ENCODE measurements at regions not wholly inside any gene's neighbourhood (a gene's known extent, or its start where the extent isn't known, plus 50 kb on each side); places are given as distances from the start of the nearest gene placed in this dataset.
"Not testable (repeated sequence)": the region's sequence is repeated elsewhere in the genome, so short reads cannot be mapped to it uniquely, and the experiment has no call there.

DNA sequence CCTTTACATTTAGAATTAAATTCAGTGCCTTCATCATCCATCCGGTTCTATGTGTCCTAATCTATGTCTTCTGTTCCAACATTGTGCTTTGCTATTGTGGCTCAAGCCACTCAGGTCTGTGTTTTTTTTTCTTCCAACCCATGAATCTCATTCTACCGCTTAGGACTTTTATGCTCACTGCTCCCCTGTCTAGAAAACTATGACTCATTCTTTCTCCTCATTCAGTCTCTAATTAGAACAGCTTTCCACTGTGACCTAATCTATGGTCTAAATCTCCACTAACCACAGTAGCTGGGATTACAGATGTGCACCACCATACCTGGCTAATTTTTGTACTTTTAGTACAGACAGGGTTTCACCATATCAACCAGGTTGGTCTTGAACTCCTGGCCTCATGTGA lies 418.7 kb downstream of the KCNJ2 start:
- Histone ChIP-seq H2AFZ (ENCODE audit: low read depth, low read length, severe bottlenecking) (no peak overlapping the region), H3K79me2 (ENCODE audit: insufficient read depth, low read length) (no peaks in the 10 kb centered on the region), H3K36me3 (ENCODE audit: low read length) (no peaks in the 10 kb centered on the region), H4K20me1 (ENCODE audit: low read depth, low read length) (no peaks in the 10 kb centered on the region), H3K4me3 (ENCODE audit: insufficient read depth, low read length, poor library complexity, severe bottlenecking) (no peak overlapping the region), H3K9ac (ENCODE audit: low read length) (no peak overlapping the region), H3K4me2 (ENCODE audit: low read depth, low read length, poor library complexity, severe bottlenecking) (no peak overlapping the region), H3K9me3 (ENCODE audit: insufficient read depth, low read length) (no peaks in the 10 kb centered on the region), H3K27me3 (ENCODE audit: low read length) (no peaks in the 10 kb centered on the region), H3F3A (ENCODE audit: insufficient read depth) (no peaks in the 10 kb centered on the region), H3K9me2 (replicated peaks; ENCODE audit: insufficient read depth, low read length) (no peaks in the 10 kb centered on the region), H3K27ac (ENCODE audit: low read depth, low read length) (no peak overlapping the region)
- TF ChIP-seq EZH2phosphoT487 (conservative IDR thresholded peaks at IDR 0.05; ENCODE audit: low read length): no peak

DNA sequence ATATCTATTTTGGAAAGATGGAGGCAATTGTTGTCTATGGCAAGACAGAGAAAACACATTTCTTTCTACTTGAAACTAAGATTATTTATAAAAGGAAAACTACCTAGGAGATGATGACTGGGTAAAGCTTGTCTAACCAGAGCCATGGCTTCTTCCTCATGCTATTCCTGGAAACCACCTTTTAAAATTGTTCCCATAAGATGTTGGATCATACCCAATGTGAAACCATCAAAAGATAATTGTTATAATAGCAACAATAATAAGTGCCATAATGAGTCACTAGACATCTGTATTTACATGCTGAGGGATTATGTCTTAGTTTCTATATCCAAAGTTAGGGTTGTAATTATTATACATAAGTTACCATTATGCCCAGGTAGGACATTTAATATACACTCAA lies 428.4 kb downstream of the KCNJ2 start:
- no peak overlapping the region for H3K4me2 ChIP-seq (ENCODE audit: low read depth, low read length, poor library complexity, severe bottlenecking)
- TF ChIP-seq EZH2phosphoT487 (conservative IDR thresholded peaks at IDR 0.05; ENCODE audit: low read length): no peak
- H3K9me2 ChIP-seq (replicated peaks; ENCODE audit: insufficient read depth, low read length): no peaks in the 10 kb centered on the region
- no peaks in the 10 kb centered on the region for H3K27me3 ChIP-seq (ENCODE audit: low read length)
- H3K27ac ChIP-seq (ENCODE audit: low read depth, low read length): no peak overlapping the region
- no peak overlapping the region for H3K9ac ChIP-seq (ENCODE audit: low read length)
- H3K9me3 ChIP-seq (ENCODE audit: insufficient read depth, low read length): no peaks in the 10 kb centered on the region
- H2AFZ ChIP-seq (ENCODE audit: low read depth, low read length, severe bottlenecking): no peak overlapping the region
- H3K4me3 ChIP-seq (ENCODE audit: insufficient read depth, low read length, poor library complexity, severe bottlenecking): no peak overlapping the region
- H3F3A ChIP-seq (ENCODE audit: insufficient read depth): no peaks in the 10 kb centered on the region
- no peaks in the 10 kb centered on the region for H3K79me2 ChIP-seq (ENCODE audit: insufficient read depth, low read length)
- H3K36me3 ChIP-seq (ENCODE audit: low read length): no peaks in the 10 kb centered on the region
- no peaks in the 10 kb centered on the region for H4K20me1 ChIP-seq (ENCODE audit: low read depth, low read length)

DNA sequence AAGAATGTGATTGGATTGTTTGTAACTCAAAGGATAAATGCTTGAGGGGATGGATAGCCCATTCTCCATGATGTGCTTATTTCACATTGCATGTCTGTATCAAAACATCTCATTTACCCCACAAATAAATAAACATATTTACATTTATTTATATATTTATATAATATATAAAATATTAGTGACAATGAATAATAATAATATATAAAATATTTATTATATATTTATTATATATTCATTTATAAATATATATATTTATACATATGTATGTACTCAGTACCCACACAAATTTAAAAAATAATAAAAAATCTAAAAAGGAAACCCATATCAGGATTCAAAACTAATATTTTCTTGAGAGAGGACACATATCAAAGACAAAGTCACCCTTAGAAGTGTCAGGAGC lies 429.9 kb downstream of the KCNJ2 start:
- no peaks in the 10 kb centered on the region for H3K36me3 ChIP-seq (ENCODE audit: low read length)
- no peaks in the 10 kb centered on the region for H3K79me2 ChIP-seq (ENCODE audit: insufficient read depth, low read length)
- H3K9me2 ChIP-seq (replicated peaks; ENCODE audit: insufficient read depth, low read length): no peaks in the 10 kb centered on the region
- H3K4me2 ChIP-seq (ENCODE audit: low read depth, low read length, poor library complexity, severe bottlenecking): no peak overlapping the region
- no peak overlapping the region for H2AFZ ChIP-seq (ENCODE audit: low read depth, low read length, severe bottlenecking)
- no peaks in the 10 kb centered on the region for H4K20me1 ChIP-seq (ENCODE audit: low read depth, low read length)
- H3K9ac ChIP-seq (ENCODE audit: low read length): no peak overlapping the region
- no peaks in the 10 kb centered on the region for H3F3A ChIP-seq (ENCODE audit: insufficient read depth)
- TF ChIP-seq EZH2phosphoT487 (conservative IDR thresholded peaks at IDR 0.05; ENCODE audit: low read length): no peak
- TF ChIP-seq, protein P1, sequence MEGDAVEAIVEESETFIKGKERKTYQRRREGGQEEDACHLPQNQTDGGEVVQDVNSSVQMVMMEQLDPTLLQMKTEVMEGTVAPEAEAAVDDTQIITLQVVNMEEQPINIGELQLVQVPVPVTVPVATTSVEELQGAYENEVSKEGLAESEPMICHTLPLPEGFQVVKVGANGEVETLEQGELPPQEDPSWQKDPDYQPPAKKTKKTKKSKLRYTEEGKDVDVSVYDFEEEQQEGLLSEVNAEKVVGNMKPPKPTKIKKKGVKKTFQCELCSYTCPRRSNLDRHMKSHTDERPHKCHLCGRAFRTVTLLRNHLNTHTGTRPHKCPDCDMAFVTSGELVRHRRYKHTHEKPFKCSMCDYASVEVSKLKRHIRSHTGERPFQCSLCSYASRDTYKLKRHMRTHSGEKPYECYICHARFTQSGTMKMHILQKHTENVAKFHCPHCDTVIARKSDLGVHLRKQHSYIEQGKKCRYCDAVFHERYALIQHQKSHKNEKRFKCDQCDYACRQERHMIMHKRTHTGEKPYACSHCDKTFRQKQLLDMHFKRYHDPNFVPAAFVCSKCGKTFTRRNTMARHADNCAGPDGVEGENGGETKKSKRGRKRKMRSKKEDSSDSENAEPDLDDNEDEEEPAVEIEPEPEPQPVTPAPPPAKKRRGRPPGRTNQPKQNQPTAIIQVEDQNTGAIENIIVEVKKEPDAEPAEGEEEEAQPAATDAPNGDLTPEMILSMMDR (IDR thresholded peaks at IDR 0.05; ENCODE audit: insufficient read depth, low read length, poor library complexity, severe bottlenecking): no peak
- H3K27me3 ChIP-seq (ENCODE audit: low read length): no peaks in the 10 kb centered on the region
- H3K4me3 ChIP-seq (ENCODE audit: insufficient read depth, low read length, poor library complexity, severe bottlenecking): no peak overlapping the region
- H3K9me3 ChIP-seq (ENCODE audit: insufficient read depth, low read length): no peaks in the 10 kb centered on the region
- no peak overlapping the region for H3K27ac ChIP-seq (ENCODE audit: low read depth, low read length)

DNA sequence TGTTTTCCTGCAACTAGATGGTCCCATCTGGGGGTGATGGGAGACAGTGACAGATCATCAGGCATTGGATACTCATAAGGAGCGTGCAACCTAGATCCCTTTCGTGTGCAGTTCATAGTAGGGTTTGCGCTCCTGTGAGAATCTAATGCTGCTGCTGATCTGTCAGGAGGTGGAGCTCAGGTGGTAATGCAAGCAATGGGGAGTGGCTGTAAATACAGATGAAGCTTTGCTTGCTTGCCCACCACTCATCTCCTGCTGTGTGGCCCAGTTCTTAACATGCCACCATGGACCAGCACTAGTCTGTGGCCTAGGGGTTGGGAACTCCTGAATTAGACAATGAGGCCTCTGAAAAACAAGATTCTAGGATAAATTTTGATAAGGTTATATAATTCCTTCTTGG lies 430.6 kb downstream of the KCNJ2 start:
- not testable (repeated sequence) for H4K20me1 ChIP-seq (ENCODE audit: low read depth, low read length); H3K27me3 ChIP-seq (ENCODE audit: low read length); H3K36me3 ChIP-seq (ENCODE audit: low read length); H3F3A ChIP-seq (ENCODE audit: insufficient read depth); H3K9me2 ChIP-seq (replicated peaks; ENCODE audit: insufficient read depth, low read length); H3K9me3 ChIP-seq (ENCODE audit: insufficient read depth, low read length); H3K27ac ChIP-seq (ENCODE audit: low read depth, low read length); H3K4me2 ChIP-seq (ENCODE audit: low read depth, low read length, poor library complexity, severe bottlenecking); H2AFZ ChIP-seq (ENCODE audit: low read depth, low read length, severe bottlenecking); H3K9ac ChIP-seq (ENCODE audit: low read length); H3K4me3 ChIP-seq (ENCODE audit: insufficient read depth, low read length, poor library complexity, severe bottlenecking); H3K79me2 ChIP-seq (ENCODE audit: insufficient read depth, low read length)

DNA sequence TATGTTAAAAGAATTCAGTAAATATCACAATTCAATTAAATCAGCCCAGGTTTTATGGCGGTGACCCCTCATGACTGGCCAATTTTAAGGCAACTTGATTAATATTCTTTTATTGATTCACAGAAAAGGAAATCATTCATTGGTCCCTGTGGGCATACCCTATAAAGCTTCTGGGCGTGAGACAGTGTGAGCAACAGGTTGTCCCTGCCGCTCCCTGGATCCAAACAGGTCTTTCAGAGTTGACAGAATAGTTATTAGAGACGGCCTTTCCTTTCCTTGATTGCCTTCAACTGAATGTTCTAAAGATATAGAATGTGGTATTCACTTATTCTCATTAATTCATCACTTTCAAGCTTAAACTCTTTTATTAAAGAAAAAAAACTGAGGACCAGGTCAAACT lies 433.9 kb downstream of the KCNJ2 start:
- no peak overlapping the region for H3K9ac ChIP-seq (ENCODE audit: low read length)
- no peaks in the 10 kb centered on the region for H3K36me3 ChIP-seq (ENCODE audit: low read length)
- no peaks in the 10 kb centered on the region for H3K9me2 ChIP-seq (replicated peaks; ENCODE audit: insufficient read depth, low read length)
- no peak overlapping the region for H3K4me3 ChIP-seq (ENCODE audit: insufficient read depth, low read length, poor library complexity, severe bottlenecking)
- H3K9me3 ChIP-seq (ENCODE audit: insufficient read depth, low read length): no peaks in the 10 kb centered on the region
- no peaks in the 10 kb centered on the region for H4K20me1 ChIP-seq (ENCODE audit: low read depth, low read length)
- no peak overlapping the region for H3K4me2 ChIP-seq (ENCODE audit: low read depth, low read length, poor library complexity, severe bottlenecking)
- TF ChIP-seq, protein P1 (IDR thresholded peaks at IDR 0.05; ENCODE audit: insufficient read depth, low read length, poor library complexity, severe bottlenecking): no peak
- no peak for TF ChIP-seq EZH2phosphoT487 (conservative IDR thresholded peaks at IDR 0.05; ENCODE audit: low read length)
- no peak overlapping the region for H2AFZ ChIP-seq (ENCODE audit: low read depth, low read length, severe bottlenecking)
- no peak overlapping the region for H3K27ac ChIP-seq (ENCODE audit: low read depth, low read length)
- no peaks in the 10 kb centered on the region for H3F3A ChIP-seq (ENCODE audit: insufficient read depth)
- H3K79me2 ChIP-seq (ENCODE audit: insufficient read depth, low read length): no peaks in the 10 kb centered on the region
- H3K27me3 ChIP-seq (ENCODE audit: low read length): no peaks in the 10 kb centered on the region
